ENCODE measurements at regions not wholly inside any gene's neighbourhood (a gene's known extent, or its start where the extent isn't known, plus 50 kb on each side); places are given as distances from the start of the nearest gene placed in this dataset.

GRCh38 chr14:22449600-22449905 is 139.5 kb downstream of the DAD1 start:
- Histone ChIP-seq H3K4me1 (ENCODE audit: insufficient read depth, insufficient read length) (no peaks in the 10 kb centered on the region), H3K4me3 (ENCODE audit: insufficient read length, low read depth) (no peak overlapping the region), H3K27me3 (ENCODE audit: insufficient read depth, insufficient read length) (no peaks in the 10 kb centered on the region), H3K9me3 (ENCODE audit: insufficient read depth, low read length) (no peaks in the 10 kb centered on the region), H3K9ac (ENCODE audit: insufficient read length, low read depth) (no peak overlapping the region), H3K36me3 (ENCODE audit: insufficient read depth, insufficient read length, low read length) (no peaks in the 10 kb centered on the region)
- no peak for DNase-seq (ENCODE audit: low read depth, low spot score)
- no peak for TF ChIP-seq SUZ12 (IDR thresholded peaks at IDR 0.05; ENCODE audit: extremely low read depth, insufficient read depth, insufficient read length)
- no peak for TF ChIP-seq ZNF274 (IDR thresholded peaks at IDR 0.05; ENCODE audit: low read depth, low read length)
- TF ChIP-seq YY1 (IDR thresholded peaks at IDR 0.05; ENCODE audit: insufficient read depth, insufficient read length), result no peak

- Histone ChIP-seq H3K27me3 (ENCODE audit: insufficient read depth, insufficient read length) (no peaks in the 10 kb centered on the region), H3K4me3 (ENCODE audit: insufficient read length, low read depth) (no peak overlapping the region), H3K4me1 (ENCODE audit: insufficient read depth, insufficient read length) (no peaks in the 10 kb centered on the region), H3K36me3 (ENCODE audit: insufficient read depth, insufficient read length, low read length) (no peaks in the 10 kb centered on the region), H3K9me3 (ENCODE audit: insufficient read depth, low read length) (no peaks in the 10 kb centered on the region), H3K9ac (ENCODE audit: insufficient read length, low read depth) (no peak overlapping the region)
- DNase-seq (ENCODE audit: low read depth, low spot score), result no peak
- no peak for TF ChIP-seq ZNF274 (IDR thresholded peaks at IDR 0.05; ENCODE audit: low read depth, low read length)
- no peak for TF ChIP-seq YY1 (IDR thresholded peaks at IDR 0.05; ENCODE audit: insufficient read depth, insufficient read length)
- TF ChIP-seq SUZ12 (IDR thresholded peaks at IDR 0.05; ENCODE audit: extremely low read depth, insufficient read depth, insufficient read length), result no peak
Measured at GRCh38 chr14:22448905-22449599, 140.0 kb downstream of the DAD1 start.

- DNase-seq (ENCODE audit: low read depth, low spot score), result no peak
- H3K9me3 ChIP-seq (ENCODE audit: insufficient read depth, low read length), result no peaks in the 10 kb centered on the region
- H3K4me3 ChIP-seq (ENCODE audit: insufficient read length, low read depth), result no peak overlapping the region
- no peaks in the 10 kb centered on the region for H3K4me1 ChIP-seq (ENCODE audit: insufficient read depth, insufficient read length)
- TF ChIP-seq ZNF274 (IDR thresholded peaks at IDR 0.05; ENCODE audit: low read depth, low read length) (no peak), YY1 (IDR thresholded peaks at IDR 0.05; ENCODE audit: insufficient read depth, insufficient read length) (no peak), SUZ12 (IDR thresholded peaks at IDR 0.05; ENCODE audit: extremely low read depth, insufficient read depth, insufficient read length) (no peak)
- no peaks in the 10 kb centered on the region for H3K36me3 ChIP-seq (ENCODE audit: insufficient read depth, insufficient read length, low read length)
- no peak overlapping the region for H3K9ac ChIP-seq (ENCODE audit: insufficient read length, low read depth)
- no peaks in the 10 kb centered on the region for H3K27me3 ChIP-seq (ENCODE audit: insufficient read depth, insufficient read length)
Measured at GRCh38 chr14:22448035-22448904, 140.8 kb downstream of the DAD1 start.

GRCh38 chr14:22438742-22439141 is 150.3 kb downstream of the DAD1 start:
- no peak overlapping the region for H3K4me3 ChIP-seq (ENCODE audit: insufficient read length, low read depth)
- no peaks in the 10 kb centered on the region for H3K36me3 ChIP-seq (ENCODE audit: insufficient read depth, insufficient read length, low read length)
- no peaks in the 10 kb centered on the region for H3K9me3 ChIP-seq (ENCODE audit: insufficient read depth, low read length)
- no peaks in the 10 kb centered on the region for H3K4me1 ChIP-seq (ENCODE audit: insufficient read depth, insufficient read length)
- no peaks in the 10 kb centered on the region for H3K27me3 ChIP-seq (ENCODE audit: insufficient read depth, insufficient read length)
- no peak overlapping the region for H3K9ac ChIP-seq (ENCODE audit: insufficient read length, low read depth)
- no peak for DNase-seq (ENCODE audit: low read depth, low spot score)
- TF ChIP-seq ZNF274 (IDR thresholded peaks at IDR 0.05; ENCODE audit: low read depth, low read length) (no peak), YY1 (IDR thresholded peaks at IDR 0.05; ENCODE audit: insufficient read depth, insufficient read length) (no peak), SUZ12 (IDR thresholded peaks at IDR 0.05; ENCODE audit: extremely low read depth, insufficient read depth, insufficient read length) (no peak)

GRCh38 chr14:22434901-22435550 is 154.0 kb downstream of the DAD1 start:
- no peak overlapping the region for H3K9ac ChIP-seq (ENCODE audit: insufficient read length, low read depth)
- no peaks in the 10 kb centered on the region for H3K9me3 ChIP-seq (ENCODE audit: insufficient read depth, low read length)
- no peaks in the 10 kb centered on the region for H3K36me3 ChIP-seq (ENCODE audit: insufficient read depth, insufficient read length, low read length)
- no peaks in the 10 kb centered on the region for H3K27me3 ChIP-seq (ENCODE audit: insufficient read depth, insufficient read length)
- DNase-seq (ENCODE audit: low read depth, low spot score), result no peak
- no peak overlapping the region for H3K4me3 ChIP-seq (ENCODE audit: insufficient read length, low read depth)
- H3K4me1 ChIP-seq (ENCODE audit: insufficient read depth, insufficient read length), result no peaks in the 10 kb centered on the region
- TF ChIP-seq YY1 (IDR thresholded peaks at IDR 0.05; ENCODE audit: insufficient read depth, insufficient read length) (no peak), ZNF274 (IDR thresholded peaks at IDR 0.05; ENCODE audit: low read depth, low read length) (no peak), SUZ12 (IDR thresholded peaks at IDR 0.05; ENCODE audit: extremely low read depth, insufficient read depth, insufficient read length) (no peak)

GRCh38 chr14:22434030-22434429 is 155.0 kb downstream of the DAD1 start:
- Histone ChIP-seq H3K27me3 (ENCODE audit: insufficient read depth, insufficient read length) (no peaks in the 10 kb centered on the region), H3K4me3 (ENCODE audit: insufficient read length, low read depth) (no peak overlapping the region), H3K9ac (ENCODE audit: insufficient read length, low read depth) (no peak overlapping the region), H3K4me1 (ENCODE audit: insufficient read depth, insufficient read length) (no peaks in the 10 kb centered on the region), H3K36me3 (ENCODE audit: insufficient read depth, insufficient read length, low read length) (no peaks in the 10 kb centered on the region), H3K9me3 (ENCODE audit: insufficient read depth, low read length) (no peaks in the 10 kb centered on the region)
- DNase-seq (ENCODE audit: low read depth, low spot score), result no peak
- TF ChIP-seq SUZ12 (IDR thresholded peaks at IDR 0.05; ENCODE audit: extremely low read depth, insufficient read depth, insufficient read length) (no peak), ZNF274 (IDR thresholded peaks at IDR 0.05; ENCODE audit: low read depth, low read length) (no peak), YY1 (IDR thresholded peaks at IDR 0.05; ENCODE audit: insufficient read depth, insufficient read length) (no peak)

- TF ChIP-seq YY1 (IDR thresholded peaks at IDR 0.05; ENCODE audit: insufficient read depth, insufficient read length) (no peak), ZNF274 (IDR thresholded peaks at IDR 0.05; ENCODE audit: low read depth, low read length) (no peak), SUZ12 (IDR thresholded peaks at IDR 0.05; ENCODE audit: extremely low read depth, insufficient read depth, insufficient read length) (no peak)
- no peaks in the 10 kb centered on the region for H3K4me1 ChIP-seq (ENCODE audit: insufficient read depth, insufficient read length)
- no peaks in the 10 kb centered on the region for H3K36me3 ChIP-seq (ENCODE audit: insufficient read depth, insufficient read length, low read length)
- no peak overlapping the region for H3K4me3 ChIP-seq (ENCODE audit: insufficient read length, low read depth)
- H3K9ac ChIP-seq (ENCODE audit: insufficient read length, low read depth), result no peak overlapping the region
- no peak for DNase-seq (ENCODE audit: low read depth, low spot score)
- H3K9me3 ChIP-seq (ENCODE audit: insufficient read depth, low read length), result no peaks in the 10 kb centered on the region
- no peaks in the 10 kb centered on the region for H3K27me3 ChIP-seq (ENCODE audit: insufficient read depth, insufficient read length)
Measured at GRCh38 chr14:22433069-22433468, 156.0 kb downstream of the DAD1 start.

Data from NT2/D1 (cell line).